H54 (cell line): ENCODE measurements at regions not wholly inside any gene's neighbourhood (a gene's known extent, or its start where the extent isn't known, plus 50 kb on each side); places are given as distances from the start of the nearest gene placed in this dataset.
"Not testable (repeated sequence)": the region's sequence is repeated elsewhere in the genome, so short reads cannot be mapped to it uniquely, and the experiment has no call there.

Source experiments
- DNase-seq: peaks from one replicate; pipeline ENCODE4 v3.0.0; 2011; ENCODE audit warnings: low spot score, mixed read lengths; ENCODE audit not compliant: insufficient read length
- FAIRE-seq: peaks from 3 replicates; lab custom pipeline; 2011; peaks lifted over from hg19 to GRCh38; lab: Jason Lieb, UNC
- POLR2A ChIP-seq: IDR thresholded peaks from 2 replicates; pipeline ENCODE4 v1.6.1; 2011; ENCODE audit warnings: low read depth, mild to moderate bottlenecking, low read length

GRCh38 chr5:89703817-89704216 lies 705.7 kb downstream of the CETN3 start:
- no peak for FAIRE-seq
- TF ChIP-seq POLR2A: no peak

GRCh38 chr5:89698028-89698427 lies 711.5 kb downstream of the CETN3 start:
- no peak for DNase-seq
- FAIRE-seq: no peak
- TF ChIP-seq POLR2A: no peak

More at GRCh38 chr5:89703817-89704216, 705.7 kb downstream of the CETN3 start:
- no peak for DNase-seq

GRCh38 chr5:89697581-89697980 lies 712.0 kb downstream of the CETN3 start:
- DNase-seq (no peak), FAIRE-seq (no peak)
- TF ChIP-seq POLR2A: no peak

GRCh38 chr5:89695371-89695770 lies 714.2 kb downstream of the CETN3 start:
- FAIRE-seq: no peak
- TF ChIP-seq POLR2A: no peak

GRCh38 chr5:89694026-89694550 lies 715.5 kb downstream of the CETN3 start:
- FAIRE-seq: no peak
- DNase-seq: no peak
- no peak for TF ChIP-seq POLR2A

More at GRCh38 chr5:89695371-89695770, 714.2 kb downstream of the CETN3 start:
- no peak for DNase-seq

GRCh38 chr5:89690331-89690730 lies 719.2 kb downstream of the CETN3 start:
- no peak for TF ChIP-seq POLR2A
- DNase-seq (no peak), FAIRE-seq (no peak)

- FAIRE-seq (no peak), DNase-seq (no peak)
- no peak for TF ChIP-seq POLR2A
These were observed 723.3 kb downstream of the CETN3 start for GRCh38 chr5:89686081-89686765.

- DNase-seq (no peak), FAIRE-seq (no peak)
- no peak for TF ChIP-seq POLR2A
These were observed 732.9 kb downstream of the CETN3 start for GRCh38 chr5:89676634-89677033.

GRCh38 chr5:89673019-89673418 lies 736.5 kb downstream of the CETN3 start:
- no peak for DNase-seq
- FAIRE-seq: no peak
- no peak for TF ChIP-seq POLR2A

- FAIRE-seq (no peak), DNase-seq (no peak)
These were observed 740.7 kb downstream of the CETN3 start for GRCh38 chr5:89668821-89669220.

GRCh38 chr5:89662499-89662898 lies 747.1 kb downstream of the CETN3 start:
- DNase-seq (no peak), FAIRE-seq (no peak)
- no peak for TF ChIP-seq POLR2A

More at GRCh38 chr5:89668821-89669220, 740.7 kb downstream of the CETN3 start:
- TF ChIP-seq POLR2A: no peak

GRCh38 chr5:89638871-89639270 lies 755.9 kb upstream of the MEF2C start:
- no peak for TF ChIP-seq POLR2A
- DNase-seq (no peak), FAIRE-seq (no peak)

GRCh38 chr5:89634176-89634575 lies 751.2 kb upstream of the MEF2C start:
- FAIRE-seq, DNase-seq: not testable (repeated sequence)

- DNase-seq, FAIRE-seq: not testable (repeated sequence)
These were observed 747.1 kb upstream of the MEF2C start for GRCh38 chr5:89630064-89630463.

- no peak for FAIRE-seq
- DNase-seq: no peak
These were observed 746.1 kb upstream of the MEF2C start for GRCh38 chr5:89628876-89629635.

More at GRCh38 chr5:89628876-89629635, 746.1 kb upstream of the MEF2C start:
- TF ChIP-seq POLR2A: no peak
